A204.1 (cell line): ENCODE measurements at regions not wholly inside any gene's neighbourhood (a gene's known extent, or its start where the extent isn't known, plus 50 kb on each side); places are given as distances from the start of the nearest gene placed in this dataset.

Experiments
- FAIRE-seq: peaks from 2 replicates; lab custom pipeline; 2012; peaks lifted over from hg19 to GRCh38; lab: Jason Lieb, UNC

- FAIRE-seq: no peak
Observed at GRCh38 chr6:160899671-160900430, 91.7 kb upstream of the MAP3K4 start.

- no peak for FAIRE-seq
Observed at GRCh38 chr6:160911949-160912348, 79.6 kb upstream of the MAP3K4 start.

- FAIRE-seq: no peak
Observed at GRCh38 chr6:160912411-160912810, 79.2 kb upstream of the MAP3K4 start.

- FAIRE-seq: no peak
Observed at GRCh38 chr6:160917572-160917971, 74.0 kb upstream of the MAP3K4 start.

- FAIRE-seq: no peak
Observed at GRCh38 chr6:160919723-160920440, 71.7 kb upstream of the MAP3K4 start.

- no peak for FAIRE-seq
Observed at GRCh38 chr6:160921095-160921494, 70.5 kb upstream of the MAP3K4 start.

GRCh38 chr6:160926281-160927276 lies 65.0 kb upstream of the MAP3K4 start:
- FAIRE-seq: no peak

GRCh38 chr6:160927416-160927815 lies 64.2 kb upstream of the MAP3K4 start:
- FAIRE-seq: no peak

- FAIRE-seq: no peak
Observed at GRCh38 chr6:160929361-160929760, 62.2 kb upstream of the MAP3K4 start.

- no peak for FAIRE-seq
Observed at GRCh38 chr6:160929831-160930230, 61.7 kb upstream of the MAP3K4 start.

GRCh38 chr6:160930547-160931377 lies 60.8 kb upstream of the MAP3K4 start:
- peak; percentile 29 for FAIRE-seq

- FAIRE-seq: no peak
Observed at GRCh38 chr6:160931378-160932310, 59.9 kb upstream of the MAP3K4 start.

GRCh38 chr6:160933256-160933655 lies 58.3 kb upstream of the MAP3K4 start:
- FAIRE-seq: no peak

GRCh38 chr6:160934157-160934556 lies 57.4 kb upstream of the MAP3K4 start:
- FAIRE-seq: no peak

- FAIRE-seq: no peak
Observed at GRCh38 chr6:160940197-160940596, 51.4 kb upstream of the MAP3K4 start.
